ENCODE measurements at regions not wholly inside any gene's neighbourhood (a gene's known extent, or its start where the extent isn't known, plus 50 kb on each side); places are given as distances from the start of the nearest gene placed in this dataset.
"Not testable (repeated sequence)": the region's sequence is repeated elsewhere in the genome, so short reads cannot be mapped to it uniquely, and the experiment has no call there.

- no peak for DNase-seq (ENCODE audit: low read depth)
- TF ChIP-seq CTCF (IDR thresholded peaks at IDR 0.05; ENCODE audit: low read depth, low read length, missing control alignments), result no peak
- H3K4me3 ChIP-seq (ENCODE audit: low read depth, low read length), result no peak overlapping the region
Measured at GRCh38 chr12:34126805-34127204, 104.5 kb downstream of the ALG10 start.

GRCh38 chr12:34127379-34127778 lies 105.1 kb downstream of the ALG10 start:
- not testable (repeated sequence) for DNase-seq (ENCODE audit: low read depth); H3K4me3 ChIP-seq (ENCODE audit: low read depth, low read length)

GRCh38 chr12:34142430-34142829 lies 120.1 kb downstream of the ALG10 start:
- no peak for TF ChIP-seq CTCF (IDR thresholded peaks at IDR 0.05; ENCODE audit: low read depth, low read length, missing control alignments)
- no peak overlapping the region for H3K4me3 ChIP-seq (ENCODE audit: low read depth, low read length)
- DNase-seq (ENCODE audit: low read depth), result no peak

DNA sequence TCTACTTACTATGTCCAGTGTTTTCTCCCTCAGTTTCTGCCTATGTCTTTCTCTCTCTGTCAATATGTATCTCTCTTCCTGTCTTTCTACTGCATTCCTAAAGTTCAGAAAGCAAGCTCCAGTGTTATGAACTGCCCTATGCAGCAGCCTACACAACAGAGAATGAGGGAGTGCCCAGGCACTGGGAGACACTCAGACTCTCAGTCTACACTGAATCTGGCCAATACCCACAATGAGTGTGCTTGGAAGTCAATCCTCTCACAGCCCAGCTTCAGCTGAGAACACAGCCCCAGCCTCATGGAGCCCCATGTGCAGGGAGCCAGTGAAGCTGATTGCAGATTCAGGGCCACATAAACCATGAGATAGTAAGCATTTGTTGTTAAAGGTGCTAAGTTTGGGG lies 128.7 kb downstream of the ALG10 start:
- DNase-seq (ENCODE audit: low read depth), result no peak
- no peak for TF ChIP-seq CTCF (IDR thresholded peaks at IDR 0.05; ENCODE audit: low read depth, low read length, missing control alignments)
- no peak overlapping the region for H3K4me3 ChIP-seq (ENCODE audit: low read depth, low read length)

- DNase-seq (ENCODE audit: low read depth), result no peak
- no peak overlapping the region for H3K4me3 ChIP-seq (ENCODE audit: low read depth, low read length)
- TF ChIP-seq CTCF (IDR thresholded peaks at IDR 0.05; ENCODE audit: low read depth, low read length, missing control alignments), result no peak
Measured at GRCh38 chr12:34163443-34163842, 141.1 kb downstream of the ALG10 start.

DNA sequence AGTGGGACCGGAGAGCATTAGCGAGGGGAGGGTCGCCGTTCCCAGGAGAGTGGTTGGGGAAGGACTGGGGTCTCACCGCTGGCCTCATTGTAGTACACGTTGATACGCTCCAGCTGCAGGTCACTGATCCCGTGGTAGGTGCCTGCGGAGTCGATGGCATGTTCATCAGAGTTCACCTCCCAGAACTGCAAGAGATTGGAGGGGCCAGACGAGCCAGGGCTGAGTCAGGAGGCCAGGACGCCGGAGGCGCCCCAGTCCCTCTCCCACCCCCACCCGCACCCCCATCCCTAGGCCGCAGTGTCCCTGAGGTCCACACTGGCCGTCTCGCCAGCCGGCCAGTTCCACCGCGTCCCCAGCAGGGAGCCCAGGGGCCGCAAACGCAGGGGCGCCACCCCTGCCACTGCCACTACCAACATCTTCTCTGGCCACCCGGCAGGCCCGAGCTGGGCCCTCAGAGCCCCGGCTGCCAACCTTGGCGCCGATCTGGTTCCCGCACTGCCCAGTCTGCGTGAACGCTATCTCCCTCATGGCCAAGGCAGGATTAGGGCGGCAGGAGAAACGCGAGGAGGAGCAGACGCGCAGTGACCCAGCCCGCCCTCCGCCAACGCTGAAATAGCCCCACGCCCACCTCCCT lies 144.2 kb downstream of the ALG10 start:
- no peak overlapping the region for H3K4me3 ChIP-seq (ENCODE audit: low read depth, low read length)
- TF ChIP-seq CTCF (IDR thresholded peaks at IDR 0.05; ENCODE audit: low read depth, low read length, missing control alignments), result no peak
- DNase-seq (ENCODE audit: low read depth), result no peak

DNA sequence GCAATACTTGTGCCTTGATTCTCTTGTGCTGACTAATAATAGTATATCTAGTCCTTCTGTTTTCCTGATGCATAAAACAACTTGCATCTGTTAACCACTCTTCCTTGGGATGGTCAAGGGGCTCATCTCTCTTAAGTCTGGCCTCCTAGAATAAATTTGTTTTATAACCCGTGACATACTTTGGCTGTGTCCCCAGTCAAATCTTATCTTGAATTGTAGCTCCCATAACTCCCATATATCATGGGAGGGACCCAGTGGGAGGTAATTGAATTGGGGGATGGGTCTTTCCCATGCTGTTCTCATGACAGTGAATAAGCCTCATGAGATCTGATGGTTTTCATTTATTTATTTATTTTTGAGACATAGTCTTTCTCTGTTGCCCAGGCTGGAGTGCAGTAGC lies 146.2 kb downstream of the ALG10 start:
- DNase-seq (ENCODE audit: low read depth); H3K4me3 ChIP-seq (ENCODE audit: low read depth, low read length): not testable (repeated sequence)

DNA sequence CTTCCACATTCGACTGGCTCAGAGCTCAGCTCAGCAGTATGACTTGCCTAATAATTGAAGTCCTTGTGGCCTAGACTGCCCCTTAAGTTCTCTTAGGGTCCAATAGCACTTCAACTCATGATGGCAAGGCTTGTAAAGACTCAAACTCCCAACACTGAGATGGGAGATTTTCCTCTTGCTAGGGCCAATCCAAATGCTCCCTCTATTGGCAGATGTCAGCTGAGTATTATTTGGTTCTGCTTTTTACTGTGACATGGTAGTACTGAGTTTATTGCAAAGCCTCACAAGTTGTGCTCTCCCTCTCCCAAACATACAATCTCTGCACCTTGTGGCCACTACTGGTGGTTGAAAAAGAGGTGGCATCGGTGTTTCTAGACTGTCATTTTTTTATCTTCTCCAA lies 164.2 kb downstream of the ALG10 start:
- TF ChIP-seq CTCF (IDR thresholded peaks at IDR 0.05; ENCODE audit: low read depth, low read length, missing control alignments), result no peak
- H3K4me3 ChIP-seq (ENCODE audit: low read depth, low read length), result no peak overlapping the region
- no peak for DNase-seq (ENCODE audit: low read depth)
